A549 (cell line): ENCODE measurements at regions not wholly inside any gene's neighbourhood (a gene's known extent, or its start where the extent isn't known, plus 50 kb on each side); places are given as distances from the start of the nearest gene placed in this dataset.
"Not testable (repeated sequence)": the region's sequence is repeated elsewhere in the genome, so short reads cannot be mapped to it uniquely, and the experiment has no call there.

Source experiments
- POLR2A ChIP-seq: IDR thresholded peaks from 2 replicates; pipeline ENCODE4 v1.6.1; 2012; ENCODE audit warnings: mild to moderate bottlenecking, low read length
- RAD21 ChIP-seq, 2 experiments: fragments of >200 bp in 1 of 2; sonication (Bioruptor Twin) in 1 of 2; formaldehyde crosslinking in 1 of 2; IDR thresholded peaks in 1 of 2; conservative IDR thresholded peaks in 1 of 2; 2 replicates in 1 of 2; 3 replicates in 1 of 2; pipeline ENCODE4 v1.6.1; 2012 to 2018; ENCODE audit warnings: inconsistent platforms in 1 of 2
- REST ChIP-seq: fragments of 200-600 bp; sonication (generic); IDR thresholded peaks from 2 replicates; pipeline ENCODE4 v1.6.1; 2016; ENCODE audit warnings: antibody characterized with exemption, mild to moderate bottlenecking, moderate library complexity
- RNF2 ChIP-seq: fragments of 200-600 bp; sonication (generic); IDR thresholded peaks from 2 replicates; pipeline ENCODE4 v1.6.1; 2016; ENCODE audit warnings: low read depth, mild to moderate bottlenecking, antibody characterized with exemption, moderate library complexity, borderline replicate concordance
- ZC3H11A ChIP-seq: fragments of 450-650 bp; IDR thresholded peaks from 2 replicates; pipeline ENCODE4 v1.6.1; 2014; ENCODE audit warnings: antibody characterized with exemption, mild to moderate bottlenecking
- TF ChIP-seq, protein P1 (sequence below): fragments of >200 bp; sonication (Bioruptor Twin); formaldehyde crosslinking; IDR thresholded peaks from 3 replicates; pipeline ENCODE4 v1.5.1; 2016

GRCh38 chr4:143791693-143792092 lies 91.2 kb upstream of the FREM3 start:
- not testable (repeated sequence) for TF ChIP-seq REST; ZC3H11A; RAD21 (conservative IDR thresholded peaks at IDR 0.05 in 1 of 2, IDR thresholded peaks at IDR 0.05 in 1 of 2); RNF2; POLR2A
- TF ChIP-seq, protein P1, sequence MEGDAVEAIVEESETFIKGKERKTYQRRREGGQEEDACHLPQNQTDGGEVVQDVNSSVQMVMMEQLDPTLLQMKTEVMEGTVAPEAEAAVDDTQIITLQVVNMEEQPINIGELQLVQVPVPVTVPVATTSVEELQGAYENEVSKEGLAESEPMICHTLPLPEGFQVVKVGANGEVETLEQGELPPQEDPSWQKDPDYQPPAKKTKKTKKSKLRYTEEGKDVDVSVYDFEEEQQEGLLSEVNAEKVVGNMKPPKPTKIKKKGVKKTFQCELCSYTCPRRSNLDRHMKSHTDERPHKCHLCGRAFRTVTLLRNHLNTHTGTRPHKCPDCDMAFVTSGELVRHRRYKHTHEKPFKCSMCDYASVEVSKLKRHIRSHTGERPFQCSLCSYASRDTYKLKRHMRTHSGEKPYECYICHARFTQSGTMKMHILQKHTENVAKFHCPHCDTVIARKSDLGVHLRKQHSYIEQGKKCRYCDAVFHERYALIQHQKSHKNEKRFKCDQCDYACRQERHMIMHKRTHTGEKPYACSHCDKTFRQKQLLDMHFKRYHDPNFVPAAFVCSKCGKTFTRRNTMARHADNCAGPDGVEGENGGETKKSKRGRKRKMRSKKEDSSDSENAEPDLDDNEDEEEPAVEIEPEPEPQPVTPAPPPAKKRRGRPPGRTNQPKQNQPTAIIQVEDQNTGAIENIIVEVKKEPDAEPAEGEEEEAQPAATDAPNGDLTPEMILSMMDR, result not testable (repeated sequence)
